Lower leg skin (tissue), 4 donors: ENCODE measurements at regions not wholly inside any gene's neighbourhood (a gene's known extent, or its start where the extent isn't known, plus 50 kb on each side); places are given as distances from the start of the nearest gene placed in this dataset.

Experiments used
- DNase-seq, 2 donors: peaks; one replicate each; pipeline ENCODE4 v3.0.0-alpha.2; 2019; ENCODE audit warnings: low spot score in 2 of 2
- H3K4me3 ChIP-seq: fragments of 200-600 bp; sonication (generic); 2 replicates; pipeline ENCODE4 v1.5.1; 2017; ENCODE audit warnings: mild to moderate bottlenecking, low read depth; ENCODE audit not compliant: poor library complexity, severe bottlenecking
- CTCF ChIP-seq, 3 donors: fragments of 450-650 bp; IDR thresholded peaks; one replicate each; pipeline ENCODE4 v1.5.1; 2016; ENCODE audit warnings: antibody characterized with exemption in 3 of 3, mild to moderate bottlenecking in 3 of 3, moderate library complexity in 2 of 3
- POLR2A ChIP-seq, 2 donors: fragments of 450-650 bp; IDR thresholded peaks; one replicate each; pipeline ENCODE4 v1.6.1; 2016 to 2017; ENCODE audit warnings: antibody characterized with exemption in 2 of 2, mild to moderate bottlenecking in 1 of 2, moderate library complexity in 1 of 2
- WGBS, 2 donors: methylation state at CpG; one replicate each; pipeline ENCODE4 v1.1.5; 2018; 5-methylcytosine and 5-hydroxymethylcytosine counted together
- intact Hi-C: fragments of 100-400 bp; cut with DNase I; formaldehyde crosslinking; loops from one replicate; pipeline ENCODE4 v1.15.0; 2023; ENCODE audit warnings: low total_unique reads

- intact Hi-C loops: no loop called here
- no peak for DNase-seq
- TF ChIP-seq CTCF (IDR thresholded peaks at IDR 0.05): no peak
- no peak for TF ChIP-seq POLR2A (IDR thresholded peaks at IDR 0.05)
- no peak overlapping the region for H3K4me3 ChIP-seq
- 89 to 93% methylated on average over 6 of the region's 6 CpGs for WGBS, 2 donors
Observed at GRCh38 chr14:54285030-54285429, 111.8 kb upstream of the CDKN3 start.

GRCh38 chr14:54291491-54292191 is 105.2 kb upstream of the CDKN3 start:
- TF ChIP-seq CTCF (IDR thresholded peaks at IDR 0.05): no peak
- TF ChIP-seq POLR2A (IDR thresholded peaks at IDR 0.05): no peak
- intact Hi-C loops: no loop called here
- WGBS, 2 donors: 45 to 46% methylated on average over 11 of the region's 11 CpGs
- DNase-seq: no peak
- H3K4me3 ChIP-seq: no peak overlapping the region

- H3K4me3 ChIP-seq: no peak overlapping the region
- 89 to 93% methylated on average over 3 of the region's 3 CpGs for WGBS, 2 donors
- no peak for TF ChIP-seq POLR2A (IDR thresholded peaks at IDR 0.05)
- TF ChIP-seq CTCF (IDR thresholded peaks at IDR 0.05): no peak
- no peak for DNase-seq
- intact Hi-C loops: no loop called here
Observed at GRCh38 chr14:54294802-54295201, 102.0 kb upstream of the CDKN3 start.

- no peak for DNase-seq
- no peak overlapping the region for H3K4me3 ChIP-seq
- intact Hi-C loops: no loop called here
- TF ChIP-seq CTCF (IDR thresholded peaks at IDR 0.05): no peak
- no peak for TF ChIP-seq POLR2A (IDR thresholded peaks at IDR 0.05)
- 66% methylated on average over 16 of the region's 16 CpGs for WGBS, 2 donors
Observed at GRCh38 chr14:54299410-54300363, 97.1 kb upstream of the CDKN3 start.

DNA sequence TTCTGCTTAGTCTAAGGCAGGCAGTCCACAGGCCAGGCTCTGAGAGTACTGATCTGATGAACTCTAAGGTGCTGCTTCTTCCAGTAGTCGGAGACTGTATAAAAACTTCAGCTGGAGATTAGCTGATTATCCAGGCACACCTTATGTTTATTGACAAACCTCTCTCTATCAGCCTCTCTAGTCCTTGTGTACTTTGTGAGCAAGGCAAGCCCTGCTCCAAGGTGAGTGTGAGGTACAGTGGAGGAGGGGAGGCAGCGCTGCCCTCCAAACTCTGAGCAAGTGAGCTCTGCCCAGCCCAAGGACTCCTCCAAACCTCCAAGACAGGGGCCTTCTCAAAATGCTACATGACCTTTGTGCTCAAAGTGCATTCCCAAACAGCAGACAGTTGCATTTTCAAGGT is 95.9 kb upstream of the CDKN3 start:
- TF ChIP-seq POLR2A (IDR thresholded peaks at IDR 0.05) (no peak), CTCF (IDR thresholded peaks at IDR 0.05) (no peak)
- H3K4me3 ChIP-seq: no peak overlapping the region
- intact Hi-C loops: no loop called here
- no peak for DNase-seq
- WGBS, 2 donors: 81 to 96% methylated on average over 2 of the region's 2 CpGs
